T-helper 2 cell treated with Interferon-gamma antibody and Interleukin-4, amounts not matched to agents 5 μg/mL and 100 μg/mL, for 36 hours (primary cell): ENCODE measurements at regions not wholly inside any gene's neighbourhood (a gene's known extent, or its start where the extent isn't known, plus 50 kb on each side); places are given as distances from the start of the nearest gene placed in this dataset.

ENCODE experiments used
- DNase-seq: peaks from one replicate; pipeline ENCODE4 v3.0.0; 2021; ENCODE audit warnings: low spot score
- H3K27ac Mint-ChIP-seq: one replicate; pipeline ENCODE4 v1.8.0; 2021; ENCODE audit warnings: mild to moderate bottlenecking, mixed read lengths
- H3K27me3 Mint-ChIP-seq: one replicate; pipeline ENCODE4 v1.8.0; 2021; ENCODE audit warnings: low read depth, mixed read lengths
- H3K36me3 Mint-ChIP-seq: one replicate; pipeline ENCODE4 v1.8.0; 2021; ENCODE audit warnings: low read depth, mixed read lengths
- H3K4me1 Mint-ChIP-seq: one replicate; pipeline ENCODE4 v1.8.0; 2021; ENCODE audit warnings: low read depth, mixed read lengths
- H3K4me3 Mint-ChIP-seq: one replicate; pipeline ENCODE4 v1.8.0; 2022; ENCODE audit warnings: mild to moderate bottlenecking, moderate library complexity, mixed read lengths
- H3K9me3 Mint-ChIP-seq: one replicate; pipeline ENCODE4 v1.8.0; 2021; ENCODE audit warnings: mixed read lengths

GRCh38 chr4:128349921-128350320 is 62.3 kb upstream of the PGRMC2 start:
- no peak overlapping the region for H3K27ac Mint-ChIP-seq
- H3K4me3 Mint-ChIP-seq, result no peak overlapping the region
- H3K4me1 Mint-ChIP-seq, result no peaks in the 10 kb centered on the region
- no peaks in the 10 kb centered on the region for H3K27me3 Mint-ChIP-seq
- no peaks in the 10 kb centered on the region for H3K36me3 Mint-ChIP-seq
- no peaks in the 10 kb centered on the region for H3K9me3 Mint-ChIP-seq
- no peak for DNase-seq

- H3K27me3 Mint-ChIP-seq, result no peaks in the 10 kb centered on the region
- H3K27ac Mint-ChIP-seq, result no peak overlapping the region
- H3K9me3 Mint-ChIP-seq, result no peaks in the 10 kb centered on the region
- no peak overlapping the region for H3K4me3 Mint-ChIP-seq
- no peak for DNase-seq
- no peaks in the 10 kb centered on the region for H3K36me3 Mint-ChIP-seq
- no peaks in the 10 kb centered on the region for H3K4me1 Mint-ChIP-seq
Measured at GRCh38 chr4:128347930-128348660, 60.5 kb upstream of the PGRMC2 start.

- no peak for DNase-seq
- H3K9me3 Mint-ChIP-seq, result no peaks in the 10 kb centered on the region
- H3K4me1 Mint-ChIP-seq, result no peaks in the 10 kb centered on the region
Measured at GRCh38 chr4:128347175-128347868, 59.7 kb upstream of the PGRMC2 start.

GRCh38 chr4:128346054-128346716 is 58.6 kb upstream of the PGRMC2 start:
- H3K4me1 Mint-ChIP-seq, result no peaks in the 10 kb centered on the region
- no peak overlapping the region for H3K4me3 Mint-ChIP-seq
- no peak overlapping the region for H3K27ac Mint-ChIP-seq
- no peaks in the 10 kb centered on the region for H3K9me3 Mint-ChIP-seq
- H3K27me3 Mint-ChIP-seq, result no peaks in the 10 kb centered on the region
- H3K36me3 Mint-ChIP-seq, result no peaks in the 10 kb centered on the region
- no peak for DNase-seq

More at GRCh38 chr4:128347175-128347868, 59.7 kb upstream of the PGRMC2 start:
- Mint-ChIP-seq H3K4me3 (no peak overlapping the region), H3K36me3 (no peaks in the 10 kb centered on the region), H3K27ac (no peak overlapping the region), H3K27me3 (no peaks in the 10 kb centered on the region)

- Mint-ChIP-seq H3K4me1 (no peaks in the 10 kb centered on the region), H3K9me3 (no peaks in the 10 kb centered on the region), H3K27me3 (no peaks in the 10 kb centered on the region), H3K4me3 (no peak overlapping the region), H3K27ac (no peak overlapping the region), H3K36me3 (no peaks in the 10 kb centered on the region)
- no peak for DNase-seq
Measured at GRCh38 chr4:128345650-128346049, 58.0 kb upstream of the PGRMC2 start.

GRCh38 chr4:128342762-128343161 is 55.1 kb upstream of the PGRMC2 start:
- no peak for DNase-seq
- Mint-ChIP-seq H3K4me1 (no peaks in the 10 kb centered on the region), H3K27me3 (no peaks in the 10 kb centered on the region), H3K9me3 (no peaks in the 10 kb centered on the region), H3K4me3 (no peak overlapping the region), H3K27ac (no peak overlapping the region), H3K36me3 (no peaks in the 10 kb centered on the region)

- no peak overlapping the region for H3K27ac Mint-ChIP-seq
- no peak overlapping the region for H3K4me3 Mint-ChIP-seq
- no peaks in the 10 kb centered on the region for H3K4me1 Mint-ChIP-seq
- no peaks in the 10 kb centered on the region for H3K27me3 Mint-ChIP-seq
- H3K36me3 Mint-ChIP-seq, result no peaks in the 10 kb centered on the region
- DNase-seq, result no peak
- no peaks in the 10 kb centered on the region for H3K9me3 Mint-ChIP-seq
Measured at GRCh38 chr4:128341634-128342033, 54.0 kb upstream of the PGRMC2 start.

- DNase-seq, result no peak
- no peak overlapping the region for H3K4me3 Mint-ChIP-seq
- no peaks in the 10 kb centered on the region for H3K36me3 Mint-ChIP-seq
- no peaks in the 10 kb centered on the region for H3K4me1 Mint-ChIP-seq
- no peaks in the 10 kb centered on the region for H3K9me3 Mint-ChIP-seq
- H3K27ac Mint-ChIP-seq, result no peak overlapping the region
- H3K27me3 Mint-ChIP-seq, result no peaks in the 10 kb centered on the region
Measured at GRCh38 chr4:128338634-128339355, 51.2 kb upstream of the PGRMC2 start.

GRCh38 chr4:128337863-128338262 is 50.2 kb upstream of the PGRMC2 start:
- Mint-ChIP-seq H3K27me3 (no peaks in the 10 kb centered on the region), H3K4me1 (no peaks in the 10 kb centered on the region), H3K9me3 (no peaks in the 10 kb centered on the region), H3K27ac (no peak overlapping the region), H3K36me3 (no peaks in the 10 kb centered on the region), H3K4me3 (no peak overlapping the region)
- no peak for DNase-seq
